Calu3 (cell line): ENCODE measurements at regions not wholly inside any gene's neighbourhood (a gene's known extent, or its start where the extent isn't known, plus 50 kb on each side); places are given as distances from the start of the nearest gene placed in this dataset.

Source experiments
- BruUV-seq: library from RNA; stranded (reverse); fragments of 400-500 nt; replicated peaks from 2 replicates; lab custom pipeline; 2021; lab: Mats Ljungman, UMichigan
- CTCF ChIA-PET: fragments of 300-600 bp; sonication (Branson Sonifier 250); formaldehyde crosslinking; loops from one replicate; lab custom pipeline; 2022; ENCODE audit warnings: antibody characterized with exemption; lab: Charles Lee
- DNase-seq: peaks from one replicate; pipeline ENCODE4 v3.0.0; 2022
- H3K27ac Mint-ChIP-seq: one replicate; pipeline ENCODE4 v1.8.0; 2022; ENCODE audit warnings: mixed read lengths; ENCODE audit not compliant: unreplicated experiment
- H3K27me3 Mint-ChIP-seq: one replicate; pipeline ENCODE4 v1.8.0; 2022; ENCODE audit warnings: mixed read lengths; ENCODE audit not compliant: unreplicated experiment
- H3K36me3 Mint-ChIP-seq: one replicate; pipeline ENCODE4 v1.8.0; 2022; ENCODE audit warnings: mild to moderate bottlenecking, moderate library complexity, mixed read lengths; ENCODE audit not compliant: insufficient read depth, unreplicated experiment
- H3K4me1 Mint-ChIP-seq: one replicate; pipeline ENCODE4 v1.8.0; 2022; ENCODE audit warnings: mild to moderate bottlenecking, low read depth, mixed read lengths; ENCODE audit not compliant: unreplicated experiment
- H3K4me3 Mint-ChIP-seq: one replicate; pipeline ENCODE4 v1.8.0; 2022; ENCODE audit warnings: mild to moderate bottlenecking, low read depth, moderate library complexity, mixed read lengths; ENCODE audit not compliant: unreplicated experiment
- H3K9me3 Mint-ChIP-seq: one replicate; pipeline ENCODE4 v1.8.0; 2022; ENCODE audit warnings: low read depth, mixed read lengths; ENCODE audit not compliant: unreplicated experiment
- CTCF ChIP-seq: fragments of 200-600 bp; IDR thresholded peaks from one replicate; pipeline ENCODE4 v1.8.0; 2022; ENCODE audit warnings: antibody characterized with exemption; ENCODE audit not compliant: unreplicated experiment
- intact Hi-C: fragments of 100-400 bp; cut with micrococcal nuclease; formaldehyde crosslinking; loops from one replicate; pipeline ENCODE4 v1.10.0; 2022; ENCODE audit not compliant: unreplicated experiment

- Mint-ChIP-seq H3K27me3 (no peaks in the 10 kb centered on the region), H3K36me3 (peaks cover 10% of the 10 kb centered on the region), H3K4me1 (peaks cover 16% of the 10 kb centered on the region), H3K9me3 (no peaks in the 10 kb centered on the region), H3K27ac (no peak overlapping the region), H3K4me3 (no peak overlapping the region)
- TF ChIP-seq CTCF, result no peak
- CTCF ChIA-PET, result no interaction called here
- DNase-seq, result no peak
- intact Hi-C loops, result no loop called here
- no TSS peak for BruUV-seq
Observed at GRCh38 chr17:77266891-77267341, 126.1 kb downstream of the SEC14L1 start.

GRCh38 chr17:77269696-77270681 lies 129.2 kb downstream of the SEC14L1 start:
- Mint-ChIP-seq H3K9me3 (no peaks in the 10 kb centered on the region), H3K4me1 (peaks cover 16% of the 10 kb centered on the region), H3K36me3 (peaks cover 6% of the 10 kb centered on the region), H3K4me3 (peak overlapping the region; percentile 11), H3K27me3 (no peaks in the 10 kb centered on the region), H3K27ac (peak overlapping the region; percentile 18)
- TF ChIP-seq CTCF, result no peak
- BruUV-seq, result no TSS peak
- CTCF ChIA-PET, result interaction anchor here (1.0 kb wide), 1 partner anchor 15 kb away, joined by 3 read pairs; no protein-coding TSS in a partner anchor
- intact Hi-C loops, result no loop called here
- peak; percentile 28 for DNase-seq

GRCh38 chr17:77271411-77271810 lies 130.6 kb downstream of the SEC14L1 start:
- Mint-ChIP-seq H3K4me3 (no peak overlapping the region), H3K9me3 (no peaks in the 10 kb centered on the region), H3K4me1 (peaks cover 16% of the 10 kb centered on the region), H3K27ac (no peak overlapping the region), H3K27me3 (no peaks in the 10 kb centered on the region), H3K36me3 (peaks cover 6% of the 10 kb centered on the region)
- intact Hi-C loops, result no loop called here
- no peak for TF ChIP-seq CTCF
- no TSS peak for BruUV-seq
- CTCF ChIA-PET, result no interaction called here
- DNase-seq, result no peak

- no peak for DNase-seq
- intact Hi-C loops, result no loop called here
- CTCF ChIA-PET, result interaction anchor here (0.5 kb wide), 1 partner anchor 13 kb away, joined by 3 read pairs; no protein-coding TSS in a partner anchor
Observed at GRCh38 chr17:77273397-77274085, 132.8 kb downstream of the SEC14L1 start.

More at GRCh38 chr17:77273397-77274085, 132.8 kb downstream of the SEC14L1 start:
- Mint-ChIP-seq H3K4me1 (peaks cover 16% of the 10 kb centered on the region), H3K4me3 (no peak overlapping the region), H3K9me3 (no peaks in the 10 kb centered on the region), H3K27me3 (no peaks in the 10 kb centered on the region), H3K27ac (no peak overlapping the region), H3K36me3 (peaks cover 11% of the 10 kb centered on the region)
- no peak for TF ChIP-seq CTCF
- no TSS peak for BruUV-seq
